PC-9 (cell line): ENCODE measurements at regions not wholly inside any gene's neighbourhood (a gene's known extent, or its start where the extent isn't known, plus 50 kb on each side); places are given as distances from the start of the nearest gene placed in this dataset.

Experiments
- BruUV-seq: library from RNA; stranded (reverse); fragments of 400-500 nt; replicated peaks from 2 replicates; lab custom pipeline; 2021; lab: Mats Ljungman, UMichigan
- CTCF ChIA-PET: fragments of 300-600 bp; sonication (Branson Sonifier 250); formaldehyde crosslinking; loops from one replicate; lab custom pipeline; 2022; ENCODE audit warnings: antibody characterized with exemption; lab: Charles Lee
- POLR2A ChIA-PET: fragments of 300-600 bp; sonication (Branson Sonifier 250); formaldehyde crosslinking; loops from one replicate; lab custom pipeline; 2022; ENCODE audit warnings: antibody characterized with exemption; ENCODE audit not compliant: unreplicated experiment; lab: Charles Lee
- DNase-seq, 2 experiments: peaks; one replicate each; pipeline versions ENCODE4 v3.0.0 to v3.0.0-alpha.2; 2015 to 2022; ENCODE audit warnings: mixed read lengths in 1 of 2
- H2AFZ ChIP-seq: fragments of 200-600 bp; sonication (generic); 2 replicates; pipeline ENCODE4 v1.8.1; 2017; ENCODE audit warnings: antibody characterized with exemption
- H3F3A ChIP-seq: fragments of 200-600 bp; sonication (generic); 2 replicates; pipeline ENCODE4 v1.8.1; 2017; ENCODE audit warnings: antibody characterized with exemption, mild to moderate bottlenecking, low read depth; ENCODE audit not compliant: insufficient read depth
- H3K27ac ChIP-seq: fragments of 200-600 bp; sonication (generic); 2 replicates; pipeline ENCODE4 v1.6.1; 2016; ENCODE audit warnings: mixed run types
- H3K27me3 ChIP-seq: fragments of 200-600 bp; sonication (generic); 2 replicates; pipeline ENCODE4 v1.6.1; 2016; ENCODE audit warnings: low read depth, mixed run types; ENCODE audit not compliant: insufficient read depth
- H3K36me3 ChIP-seq: fragments of 200-600 bp; sonication (generic); 2 replicates; pipeline ENCODE4 v1.6.1; 2016; ENCODE audit warnings: low read depth, mixed run types
- H3K4me1 ChIP-seq: fragments of 200-600 bp; sonication (generic); replicated peaks from 2 replicates; pipeline ENCODE4 v1.6.1; 2016; ENCODE audit warnings: mixed run types; ENCODE audit not compliant: insufficient read depth
- H3K4me2 ChIP-seq: fragments of 200-600 bp; sonication (generic); 2 replicates; pipeline ENCODE4 v1.6.1; 2017; ENCODE audit warnings: mixed run types
- H3K4me3 ChIP-seq: fragments of 200-600 bp; sonication (generic); 2 replicates; pipeline ENCODE4 v1.6.1; 2016; ENCODE audit warnings: mixed run types
- H3K79me2 ChIP-seq: fragments of 200-600 bp; sonication (generic); 2 replicates; pipeline ENCODE4 v1.6.1; 2017; ENCODE audit warnings: low read depth, mixed run types
- H3K9me2 ChIP-seq: fragments of 200-600 bp; sonication (generic); 2 replicates; pipeline ENCODE4 v1.8.1; 2017; ENCODE audit warnings: mild to moderate bottlenecking; ENCODE audit not compliant: insufficient read depth
- H3K9me3 ChIP-seq: fragments of 200-600 bp; sonication (generic); 2 replicates; pipeline ENCODE4 v1.8.1; 2016; ENCODE audit warnings: low read depth; ENCODE audit not compliant: insufficient read depth
- H4K20me1 ChIP-seq: fragments of 200-600 bp; sonication (generic); 2 replicates; pipeline ENCODE4 v1.8.1; 2017; ENCODE audit not compliant: insufficient read depth
- EZH2 ChIP-seq: fragments of 200-600 bp; sonication (generic); IDR thresholded peaks from 2 replicates; pipeline ENCODE4 v1.8.0; 2017; ENCODE audit warnings: antibody characterized with exemption, low read depth
- intact Hi-C: fragments of 100-400 bp; cut with micrococcal nuclease; formaldehyde crosslinking; loops from one replicate; pipeline ENCODE4 v1.10.0; 2022; ENCODE audit not compliant: unreplicated experiment
- TF ChIP-seq, protein P1 (sequence below): fragments of 200-600 bp; sonication (generic); conservative IDR thresholded peaks from 2 replicates; pipeline ENCODE4 v1.6.1; 2017; ENCODE audit warnings: mixed run types, antibody characterized with exemption, mild to moderate bottlenecking, moderate library complexity

- no peaks in the 10 kb centered on the region for H4K20me1 ChIP-seq
- H3K4me1 ChIP-seq = no peaks in the 10 kb centered on the region
- no peaks in the 10 kb centered on the region for H3K9me3 ChIP-seq
- H3K4me2 ChIP-seq = no peak overlapping the region
- no peak for TF ChIP-seq EZH2
- TF ChIP-seq, protein P1, sequence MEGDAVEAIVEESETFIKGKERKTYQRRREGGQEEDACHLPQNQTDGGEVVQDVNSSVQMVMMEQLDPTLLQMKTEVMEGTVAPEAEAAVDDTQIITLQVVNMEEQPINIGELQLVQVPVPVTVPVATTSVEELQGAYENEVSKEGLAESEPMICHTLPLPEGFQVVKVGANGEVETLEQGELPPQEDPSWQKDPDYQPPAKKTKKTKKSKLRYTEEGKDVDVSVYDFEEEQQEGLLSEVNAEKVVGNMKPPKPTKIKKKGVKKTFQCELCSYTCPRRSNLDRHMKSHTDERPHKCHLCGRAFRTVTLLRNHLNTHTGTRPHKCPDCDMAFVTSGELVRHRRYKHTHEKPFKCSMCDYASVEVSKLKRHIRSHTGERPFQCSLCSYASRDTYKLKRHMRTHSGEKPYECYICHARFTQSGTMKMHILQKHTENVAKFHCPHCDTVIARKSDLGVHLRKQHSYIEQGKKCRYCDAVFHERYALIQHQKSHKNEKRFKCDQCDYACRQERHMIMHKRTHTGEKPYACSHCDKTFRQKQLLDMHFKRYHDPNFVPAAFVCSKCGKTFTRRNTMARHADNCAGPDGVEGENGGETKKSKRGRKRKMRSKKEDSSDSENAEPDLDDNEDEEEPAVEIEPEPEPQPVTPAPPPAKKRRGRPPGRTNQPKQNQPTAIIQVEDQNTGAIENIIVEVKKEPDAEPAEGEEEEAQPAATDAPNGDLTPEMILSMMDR = no peak
- intact Hi-C loops = no loop called here
- no peaks in the 10 kb centered on the region for H3K79me2 ChIP-seq
- no peak overlapping the region for H2AFZ ChIP-seq
- DNase-seq = no peak
- no TSS peak for BruUV-seq
- no peaks in the 10 kb centered on the region for H3F3A ChIP-seq
- H3K4me3 ChIP-seq = no peak overlapping the region
- H3K27me3 ChIP-seq = no peaks in the 10 kb centered on the region
- H3K9me2 ChIP-seq = no peaks in the 10 kb centered on the region
- ChIA-PET CTCF (no interaction called here), POLR2A (no interaction called here)
- no peak overlapping the region for H3K27ac ChIP-seq
- H3K36me3 ChIP-seq = no peaks in the 10 kb centered on the region
Observed at GRCh38 chr4:43452948-43453347, 560.4 kb downstream of the GRXCR1 start.

DNA sequence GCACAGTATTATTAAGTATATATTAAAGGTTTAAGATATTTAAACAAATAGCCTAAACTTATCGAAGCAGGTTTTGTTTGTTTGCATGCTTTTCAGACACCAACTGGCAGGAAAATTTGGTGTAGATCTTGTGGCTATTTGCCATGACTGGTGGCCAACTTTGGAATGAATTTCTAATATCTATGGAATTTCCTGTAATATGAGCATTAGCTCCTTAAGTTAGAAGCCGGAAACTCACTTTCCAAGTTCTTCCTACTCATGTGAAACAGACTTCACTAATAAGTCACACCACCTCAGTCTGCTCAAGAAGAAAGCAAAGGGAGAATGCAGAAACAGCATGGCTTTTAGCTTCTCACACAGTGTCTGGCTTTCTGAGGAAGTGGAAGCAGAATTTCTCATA, 563.9 kb downstream of the GRXCR1 start:
- TF ChIP-seq EZH2 = no peak
- TF ChIP-seq, protein P1 = no peak
- Histone ChIP-seq H2AFZ (no peak overlapping the region), H3K27ac (no peak overlapping the region), H3K27me3 (no peaks in the 10 kb centered on the region), H3K4me2 (no peak overlapping the region), H3K4me1 (no peaks in the 10 kb centered on the region), H3K9me3 (no peaks in the 10 kb centered on the region), H3K36me3 (no peaks in the 10 kb centered on the region), H3K9me2 (no peaks in the 10 kb centered on the region), H3K4me3 (no peak overlapping the region), H4K20me1 (no peaks in the 10 kb centered on the region), H3F3A (no peaks in the 10 kb centered on the region), H3K79me2 (no peaks in the 10 kb centered on the region)
- ChIA-PET CTCF (no interaction called here), POLR2A (no interaction called here)
- DNase-seq = no peak
- BruUV-seq = no TSS peak
- intact Hi-C loops = no loop called here

- ChIA-PET CTCF (no interaction called here), POLR2A (no interaction called here)
- no peaks in the 10 kb centered on the region for H3K36me3 ChIP-seq
- BruUV-seq = no TSS peak
- H3K4me1 ChIP-seq = no peaks in the 10 kb centered on the region
- H3K4me2 ChIP-seq = no peak overlapping the region
- no peaks in the 10 kb centered on the region for H4K20me1 ChIP-seq
- no peak overlapping the region for H2AFZ ChIP-seq
- no peak overlapping the region for H3K27ac ChIP-seq
- intact Hi-C loops = no loop called here
- H3K9me3 ChIP-seq = no peaks in the 10 kb centered on the region
- H3K79me2 ChIP-seq = no peaks in the 10 kb centered on the region
- H3F3A ChIP-seq = no peaks in the 10 kb centered on the region
- no peaks in the 10 kb centered on the region for H3K9me2 ChIP-seq
- H3K4me3 ChIP-seq = no peak overlapping the region
- no peak for DNase-seq
- TF ChIP-seq EZH2 = no peak
- TF ChIP-seq, protein P1 = no peak
- H3K27me3 ChIP-seq = no peaks in the 10 kb centered on the region
Observed at GRCh38 chr4:43457866-43458265, 565.4 kb downstream of the GRXCR1 start.
